HEK293 (cell line): ENCODE measurements at regions not wholly inside any gene's neighbourhood (a gene's known extent, or its start where the extent isn't known, plus 50 kb on each side); places are given as distances from the start of the nearest gene placed in this dataset.

Experiments used
- FEZF1 ChIP-seq: fragments of 450-650 bp; formaldehyde crosslinking; IDR thresholded peaks from 2 replicates; pipeline ENCODE4 v1.5.1; 2016; ENCODE audit warnings: missing biosample characterization, missing genetic modification characterization
- TCF7L2 ChIP-seq: IDR thresholded peaks from 2 replicates; pipeline ENCODE4 v1.6.1; 2011; ENCODE audit warnings: low read depth, mild to moderate bottlenecking, inconsistent platforms, low read length, moderate library complexity, borderline replicate concordance
- TRIM28 ChIP-seq: IDR thresholded peaks from 2 replicates; pipeline ENCODE4 v1.6.1; 2011; ENCODE audit warnings: low read length, control low read depth, borderline replicate concordance
- YY1 ChIP-seq: fragments of 450-650 bp; formaldehyde crosslinking; IDR thresholded peaks from 2 replicates; pipeline ENCODE4 v1.5.1; 2018; ENCODE audit warnings: missing biosample characterization, missing genetic modification characterization
- ZNF146 ChIP-seq: fragments of 450-650 bp; formaldehyde crosslinking; IDR thresholded peaks from 2 replicates; pipeline ENCODE4 v1.5.1; 2016; ENCODE audit warnings: missing biosample characterization, missing genetic modification characterization
- ZNF274 ChIP-seq, 2 experiments: fragments of 200-500 bp in 1 of 2; fragments of 450-650 bp in 1 of 2; sonication (Bioruptor generic) in 1 of 2; formaldehyde crosslinking in 1 of 2; IDR thresholded peaks; 2 replicates each; pipeline versions ENCODE4 v1.5.1 to v1.6.1; 2014 to 2016; ENCODE audit warnings: borderline replicate concordance in 1 of 2, inconsistent platforms in 1 of 2, low read length in 1 of 2, missing biosample characterization in 1 of 2, missing genetic modification characterization in 1 of 2
- ZNF548 ChIP-seq: fragments of 450-650 bp; formaldehyde crosslinking; IDR thresholded peaks from 2 replicates; pipeline ENCODE4 v1.5.1; 2016; ENCODE audit warnings: missing biosample characterization, missing genetic modification characterization
- ZNF777 ChIP-seq: fragments of 450-650 bp; formaldehyde crosslinking; IDR thresholded peaks from 2 replicates; pipeline ENCODE4 v1.5.1; 2017; ENCODE audit warnings: missing biosample characterization, missing genetic modification characterization, borderline replicate concordance
- TF ChIP-seq, protein P1 (sequence below): fragments of 450-650 bp; formaldehyde crosslinking; IDR thresholded peaks from 2 replicates; pipeline ENCODE4 v1.5.1; 2016; ENCODE audit warnings: missing biosample characterization, missing genetic modification characterization
- TF ChIP-seq, protein P2 (sequence below): fragments of 450-650 bp; formaldehyde crosslinking; IDR thresholded peaks from 2 replicates; pipeline ENCODE4 v1.5.1; 2017; ENCODE audit warnings: missing biosample characterization, missing genetic modification characterization
- TF ChIP-seq, protein P3 (sequence below): fragments of 450-650 bp; formaldehyde crosslinking; IDR thresholded peaks from 2 replicates; pipeline ENCODE4 v1.5.1; 2016; ENCODE audit warnings: missing biosample characterization, missing genetic modification characterization, low read depth

GRCh38 chr3:176190755-176191154 lies 1006.5 kb downstream of the TBL1XR1 start:
- TF ChIP-seq YY1 (tag by site-specific recombination) (no peak), ZNF274 (IDR thresholded peaks at IDR 0.05; ENCODE audit: low read length) (no peak), ZNF274 (tag by site-specific recombination; IDR thresholded peaks at IDR 0.05; ENCODE audit: borderline replicate concordance) (no peak), TCF7L2 (no peak), TRIM28 (no peak), ZNF146 (tag by site-specific recombination) (no peak), ZNF548 (tag by site-specific recombination) (no peak), ZNF777 (tag by site-specific recombination) (no peak), FEZF1 (tag by site-specific recombination) (no peak)
- TF ChIP-seq, protein P1, sequence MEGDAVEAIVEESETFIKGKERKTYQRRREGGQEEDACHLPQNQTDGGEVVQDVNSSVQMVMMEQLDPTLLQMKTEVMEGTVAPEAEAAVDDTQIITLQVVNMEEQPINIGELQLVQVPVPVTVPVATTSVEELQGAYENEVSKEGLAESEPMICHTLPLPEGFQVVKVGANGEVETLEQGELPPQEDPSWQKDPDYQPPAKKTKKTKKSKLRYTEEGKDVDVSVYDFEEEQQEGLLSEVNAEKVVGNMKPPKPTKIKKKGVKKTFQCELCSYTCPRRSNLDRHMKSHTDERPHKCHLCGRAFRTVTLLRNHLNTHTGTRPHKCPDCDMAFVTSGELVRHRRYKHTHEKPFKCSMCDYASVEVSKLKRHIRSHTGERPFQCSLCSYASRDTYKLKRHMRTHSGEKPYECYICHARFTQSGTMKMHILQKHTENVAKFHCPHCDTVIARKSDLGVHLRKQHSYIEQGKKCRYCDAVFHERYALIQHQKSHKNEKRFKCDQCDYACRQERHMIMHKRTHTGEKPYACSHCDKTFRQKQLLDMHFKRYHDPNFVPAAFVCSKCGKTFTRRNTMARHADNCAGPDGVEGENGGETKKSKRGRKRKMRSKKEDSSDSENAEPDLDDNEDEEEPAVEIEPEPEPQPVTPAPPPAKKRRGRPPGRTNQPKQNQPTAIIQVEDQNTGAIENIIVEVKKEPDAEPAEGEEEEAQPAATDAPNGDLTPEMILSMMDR (tag by site-specific recombination): no peak
- TF ChIP-seq, protein P2, sequence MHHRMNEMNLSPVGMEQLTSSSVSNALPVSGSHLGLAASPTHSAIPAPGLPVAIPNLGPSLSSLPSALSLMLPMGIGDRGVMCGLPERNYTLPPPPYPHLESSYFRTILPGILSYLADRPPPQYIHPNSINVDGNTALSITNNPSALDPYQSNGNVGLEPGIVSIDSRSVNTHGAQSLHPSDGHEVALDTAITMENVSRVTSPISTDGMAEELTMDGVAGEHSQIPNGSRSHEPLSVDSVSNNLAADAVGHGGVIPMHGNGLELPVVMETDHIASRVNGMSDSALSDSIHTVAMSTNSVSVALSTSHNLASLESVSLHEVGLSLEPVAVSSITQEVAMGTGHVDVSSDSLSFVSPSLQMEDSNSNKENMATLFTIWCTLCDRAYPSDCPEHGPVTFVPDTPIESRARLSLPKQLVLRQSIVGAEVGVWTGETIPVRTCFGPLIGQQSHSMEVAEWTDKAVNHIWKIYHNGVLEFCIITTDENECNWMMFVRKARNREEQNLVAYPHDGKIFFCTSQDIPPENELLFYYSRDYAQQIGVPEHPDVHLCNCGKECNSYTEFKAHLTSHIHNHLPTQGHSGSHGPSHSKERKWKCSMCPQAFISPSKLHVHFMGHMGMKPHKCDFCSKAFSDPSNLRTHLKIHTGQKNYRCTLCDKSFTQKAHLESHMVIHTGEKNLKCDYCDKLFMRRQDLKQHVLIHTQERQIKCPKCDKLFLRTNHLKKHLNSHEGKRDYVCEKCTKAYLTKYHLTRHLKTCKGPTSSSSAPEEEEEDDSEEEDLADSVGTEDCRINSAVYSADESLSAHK (tag by site-specific recombination): no peak
- TF ChIP-seq, protein P3, sequence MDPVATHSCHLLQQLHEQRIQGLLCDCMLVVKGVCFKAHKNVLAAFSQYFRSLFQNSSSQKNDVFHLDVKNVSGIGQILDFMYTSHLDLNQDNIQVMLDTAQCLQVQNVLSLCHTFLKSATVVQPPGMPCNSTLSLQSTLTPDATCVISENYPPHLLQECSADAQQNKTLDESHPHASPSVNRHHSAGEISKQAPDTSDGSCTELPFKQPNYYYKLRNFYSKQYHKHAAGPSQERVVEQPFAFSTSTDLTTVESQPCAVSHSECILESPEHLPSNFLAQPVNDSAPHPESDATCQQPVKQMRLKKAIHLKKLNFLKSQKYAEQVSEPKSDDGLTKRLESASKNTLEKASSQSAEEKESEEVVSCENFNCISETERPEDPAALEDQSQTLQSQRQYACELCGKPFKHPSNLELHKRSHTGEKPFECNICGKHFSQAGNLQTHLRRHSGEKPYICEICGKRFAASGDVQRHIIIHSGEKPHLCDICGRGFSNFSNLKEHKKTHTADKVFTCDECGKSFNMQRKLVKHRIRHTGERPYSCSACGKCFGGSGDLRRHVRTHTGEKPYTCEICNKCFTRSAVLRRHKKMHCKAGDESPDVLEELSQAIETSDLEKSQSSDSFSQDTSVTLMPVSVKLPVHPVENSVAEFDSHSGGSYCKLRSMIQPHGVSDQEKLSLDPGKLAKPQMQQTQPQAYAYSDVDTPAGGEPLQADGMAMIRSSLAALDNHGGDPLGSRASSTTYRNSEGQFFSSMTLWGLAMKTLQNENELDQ: no peak
